HG03280 (cell line): ENCODE measurements at regions not wholly inside any gene's neighbourhood (a gene's known extent, or its start where the extent isn't known, plus 50 kb on each side); places are given as distances from the start of the nearest gene placed in this dataset.

ENCODE experiments used
- ATAC-seq: cut with Tn5 transposase; IDR thresholded peaks from one replicate; pipeline ENCODE4 v1.9.1; 2021; ENCODE audit warnings: mild to moderate bottlenecking, moderate library complexity; ENCODE audit not compliant: unreplicated experiment

DNA sequence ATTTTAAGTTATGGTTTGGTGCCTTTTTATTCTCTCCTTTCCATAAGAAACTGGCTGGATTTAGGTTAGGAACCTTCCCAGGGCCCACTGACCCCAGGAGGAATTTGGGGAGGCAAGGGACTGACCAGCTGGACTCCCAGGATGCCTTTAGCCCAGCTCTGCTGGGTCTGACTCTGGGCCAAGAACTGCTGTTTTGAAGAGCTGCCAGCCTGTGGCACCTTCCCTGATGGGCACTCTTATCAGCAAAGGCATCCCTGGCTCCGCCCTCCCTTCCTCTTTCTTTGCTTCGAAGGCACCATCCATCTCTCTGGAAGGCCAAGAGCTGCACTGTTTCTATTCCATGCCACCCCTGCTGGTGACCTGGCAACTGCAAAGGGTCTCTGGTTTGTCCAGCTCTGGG is 174.7 kb downstream of the POU4F1 start:
- no peak for ATAC-seq

DNA sequence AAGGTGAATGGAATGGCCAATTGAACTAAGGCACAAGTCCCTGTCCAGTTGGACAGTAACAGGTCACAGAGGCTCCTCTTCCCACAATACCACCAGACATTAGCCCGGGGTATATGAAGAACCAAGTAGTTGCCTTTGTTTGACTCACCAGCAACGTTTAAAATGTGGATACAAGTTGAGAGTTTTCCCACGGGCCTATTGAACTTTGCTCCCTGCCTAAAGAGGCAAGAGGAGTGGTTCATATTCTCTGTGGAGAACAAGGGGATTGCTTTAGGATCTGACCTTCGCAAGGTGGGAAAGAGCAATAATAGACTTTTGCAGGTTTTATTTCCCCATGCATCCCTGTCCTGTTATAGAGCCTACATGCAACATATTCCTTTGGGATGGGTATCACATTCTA is 177.2 kb downstream of the POU4F1 start:
- no peak for ATAC-seq

DNA sequence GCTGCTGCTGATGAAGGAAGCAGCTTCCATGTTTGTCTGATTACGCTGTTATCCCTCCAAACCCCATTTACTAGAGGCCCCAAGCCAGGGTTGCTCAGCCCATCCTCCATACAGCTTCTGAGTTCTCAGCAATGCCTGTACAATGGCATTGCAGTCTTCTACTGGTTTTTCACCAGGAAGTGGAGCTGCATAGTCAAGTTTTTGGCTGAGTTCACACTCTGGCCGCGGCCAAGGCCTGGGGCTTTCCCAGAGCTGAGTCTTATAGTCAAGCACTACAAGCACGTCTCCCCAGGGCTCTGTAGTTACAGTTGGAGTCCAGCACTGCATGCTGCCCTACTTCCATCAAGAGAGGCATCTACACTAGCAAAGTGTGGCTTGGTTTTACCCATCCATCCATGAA is 182.5 kb downstream of the POU4F1 start:
- ATAC-seq, result peak; percentile 80

DNA sequence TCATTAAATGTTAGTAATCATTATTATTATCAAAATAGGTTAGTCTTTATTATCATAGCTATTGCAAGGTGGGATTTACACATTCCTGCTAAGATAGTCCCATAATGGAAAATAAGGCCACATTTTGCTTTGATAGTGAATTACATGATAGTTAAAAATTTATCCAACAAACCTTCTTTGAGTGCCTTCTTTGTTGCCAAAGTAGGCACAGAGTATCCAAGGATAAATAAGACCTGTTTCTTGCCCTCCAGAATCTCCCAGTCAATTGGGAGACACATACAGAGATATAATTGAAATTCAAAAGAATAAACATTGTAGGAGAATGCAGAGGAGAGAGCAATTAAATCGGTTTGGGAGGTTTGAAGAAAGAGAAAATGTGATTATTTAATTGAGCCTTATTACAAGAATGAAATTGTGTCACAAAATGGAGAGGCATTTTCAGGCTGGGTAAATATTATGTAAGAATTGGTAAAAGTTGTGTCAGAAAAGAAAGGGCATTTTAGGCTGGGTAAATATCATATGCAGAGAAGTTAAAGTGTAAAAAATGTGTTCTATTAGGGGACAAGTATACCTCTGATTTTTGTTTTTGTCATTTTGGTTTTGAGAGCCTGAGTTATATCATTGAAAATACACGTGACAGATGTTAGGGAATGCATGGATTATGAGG is 189.3 kb downstream of the POU4F1 start:
- ATAC-seq, result no peak

DNA sequence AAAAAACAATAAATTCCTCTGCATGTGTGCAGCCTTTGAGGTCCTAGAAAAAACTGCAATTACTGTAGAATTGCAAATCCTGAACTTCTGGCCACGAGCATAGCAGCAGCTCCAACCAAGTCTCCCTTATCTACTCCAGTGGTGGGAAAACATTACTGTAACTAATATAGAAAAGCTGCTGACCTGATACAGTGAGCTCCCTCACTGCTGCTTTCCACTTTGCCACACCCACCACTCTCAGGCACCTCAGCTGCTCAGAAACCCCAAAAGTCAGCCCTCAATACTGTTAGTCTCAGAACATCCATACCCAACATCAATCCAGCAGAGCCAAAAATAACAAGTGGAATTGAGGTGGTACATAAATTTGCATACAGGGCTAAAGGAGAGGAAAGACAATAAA is 192.5 kb downstream of the POU4F1 start:
- no peak for ATAC-seq

DNA sequence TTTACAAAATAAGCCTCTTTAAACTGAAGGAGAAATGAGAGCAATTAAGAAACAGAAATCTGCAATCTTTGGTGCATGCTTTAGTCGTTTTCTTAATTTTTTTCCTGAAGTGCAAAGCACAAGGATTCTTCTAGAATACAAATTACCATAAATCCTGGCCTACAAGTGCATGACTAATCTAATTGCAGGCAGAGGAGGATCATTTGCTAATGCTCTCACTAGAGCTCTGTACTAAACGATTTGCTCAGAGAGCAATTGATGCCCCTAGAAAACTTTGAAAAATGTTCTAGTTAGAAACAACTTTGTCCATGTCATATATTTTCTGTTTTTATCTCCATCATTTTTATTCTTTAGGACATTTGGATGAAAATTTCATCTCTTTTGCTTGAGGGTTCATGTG is 193.2 kb downstream of the POU4F1 start:
- ATAC-seq, result no peak

DNA sequence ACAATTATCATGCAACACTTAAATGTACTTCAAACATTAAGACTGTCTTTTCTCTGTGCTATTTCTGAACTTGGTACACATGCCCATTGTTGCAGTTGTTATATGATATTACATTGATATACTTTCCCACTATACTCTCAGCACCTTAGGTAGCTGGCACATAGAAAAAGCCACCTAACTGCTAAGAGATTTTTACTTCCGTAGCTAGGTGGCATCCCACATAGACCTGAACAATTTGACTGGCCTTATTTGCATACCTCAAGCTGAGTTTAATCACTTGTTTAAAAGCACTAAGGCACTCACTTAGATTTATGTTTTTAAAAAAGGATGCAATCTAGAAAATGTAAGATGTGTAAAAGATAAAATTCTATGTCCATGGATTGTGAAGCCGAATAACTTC is 194.2 kb downstream of the POU4F1 start:
- ATAC-seq, result peak; percentile 75

DNA sequence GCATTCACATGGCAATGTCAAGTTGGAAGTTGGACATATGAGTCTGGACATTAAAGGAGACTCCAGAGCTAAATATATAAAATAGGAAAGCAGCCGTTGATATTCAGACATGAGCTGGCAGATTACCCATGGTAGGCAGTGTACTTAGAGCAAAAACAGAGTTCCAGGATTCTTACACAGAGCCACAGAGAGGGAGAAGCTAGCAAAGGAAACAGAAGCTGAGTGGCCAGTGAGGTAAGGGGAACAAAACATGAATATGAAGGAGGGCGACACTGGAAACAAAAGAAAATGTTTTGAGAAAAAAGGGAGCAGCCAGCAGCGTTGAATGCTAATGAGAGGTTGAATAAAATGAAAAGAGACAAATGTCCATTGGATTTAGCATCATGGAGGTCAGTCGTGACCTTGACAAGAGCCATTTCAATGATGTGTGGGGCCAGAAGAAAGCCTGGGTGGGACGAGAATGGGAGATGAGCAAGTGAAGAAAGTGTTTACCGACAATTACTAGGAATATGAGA is 198.4 kb downstream of the POU4F1 start:
- no peak for ATAC-seq

DNA sequence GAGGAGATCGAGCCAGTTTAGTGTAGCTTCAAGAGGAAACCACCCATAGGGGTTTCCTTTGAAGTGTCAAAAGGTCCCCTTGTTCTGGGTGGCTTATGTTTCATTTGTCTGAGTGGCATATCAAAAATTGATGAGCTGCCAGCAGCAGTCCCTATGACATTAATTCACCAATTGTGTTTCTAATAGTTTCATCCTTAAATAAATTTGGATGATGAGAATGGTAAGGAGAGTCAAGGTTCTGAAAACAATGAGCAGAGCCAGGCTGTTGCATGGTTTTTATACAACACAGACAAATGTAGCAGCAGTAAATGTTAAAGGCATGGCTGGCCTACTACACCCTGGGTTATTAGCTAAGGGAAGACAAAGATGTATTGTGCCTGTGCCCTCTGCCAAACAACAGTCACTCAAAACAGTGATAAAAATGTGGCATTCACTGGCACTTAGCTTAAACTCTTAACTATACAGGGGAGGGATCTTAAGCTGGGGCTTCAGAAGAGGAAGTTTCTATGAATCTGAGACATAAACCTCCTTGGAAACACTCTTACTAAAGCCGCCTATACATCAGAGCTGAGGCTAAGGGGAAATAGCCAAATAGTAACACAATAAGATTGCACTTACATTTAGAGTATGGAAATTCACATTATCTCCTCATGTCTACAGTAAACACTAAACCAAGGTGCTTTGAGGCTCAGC is 200.5 kb downstream of the POU4F1 start:
- no peak for ATAC-seq

DNA sequence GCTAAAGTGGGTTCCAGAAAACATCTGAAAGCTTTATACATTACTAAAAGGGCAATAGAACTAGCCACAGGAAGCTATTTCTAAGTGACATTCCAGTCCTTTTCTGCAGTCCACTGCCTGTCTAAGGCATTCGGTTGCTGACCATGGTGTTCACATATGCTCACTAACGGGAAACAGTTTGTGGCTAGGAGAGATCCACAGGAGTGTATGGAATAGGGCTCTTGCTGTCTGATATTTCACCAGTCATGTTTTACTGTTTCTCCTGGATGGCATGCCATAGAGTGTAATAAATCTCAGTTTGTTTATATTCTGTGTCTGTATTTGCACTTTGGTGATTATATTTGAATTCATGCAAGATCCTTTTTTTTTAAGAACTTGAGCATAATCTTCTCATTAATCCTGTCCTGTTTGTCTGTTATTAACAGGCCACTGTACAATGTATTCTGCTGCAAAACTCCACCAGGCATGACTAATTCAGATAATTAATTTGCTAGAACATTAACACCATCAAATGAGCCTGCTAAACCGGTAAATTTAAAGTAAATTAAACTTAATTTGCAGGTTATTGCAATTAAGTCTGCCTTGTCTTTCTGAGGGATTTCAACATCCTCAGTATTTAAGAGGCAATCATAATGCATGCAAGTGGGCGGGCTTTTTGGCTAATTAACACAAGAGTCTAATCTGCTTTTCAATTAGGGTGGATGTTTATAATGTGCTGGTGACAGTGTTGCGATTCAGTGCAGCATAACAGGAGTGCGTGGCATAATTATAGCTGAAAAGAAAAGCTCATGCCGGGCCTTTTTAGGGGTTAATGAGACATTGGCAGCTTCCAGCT is 201.3 kb downstream of the POU4F1 start:
- ATAC-seq, result no peak

DNA sequence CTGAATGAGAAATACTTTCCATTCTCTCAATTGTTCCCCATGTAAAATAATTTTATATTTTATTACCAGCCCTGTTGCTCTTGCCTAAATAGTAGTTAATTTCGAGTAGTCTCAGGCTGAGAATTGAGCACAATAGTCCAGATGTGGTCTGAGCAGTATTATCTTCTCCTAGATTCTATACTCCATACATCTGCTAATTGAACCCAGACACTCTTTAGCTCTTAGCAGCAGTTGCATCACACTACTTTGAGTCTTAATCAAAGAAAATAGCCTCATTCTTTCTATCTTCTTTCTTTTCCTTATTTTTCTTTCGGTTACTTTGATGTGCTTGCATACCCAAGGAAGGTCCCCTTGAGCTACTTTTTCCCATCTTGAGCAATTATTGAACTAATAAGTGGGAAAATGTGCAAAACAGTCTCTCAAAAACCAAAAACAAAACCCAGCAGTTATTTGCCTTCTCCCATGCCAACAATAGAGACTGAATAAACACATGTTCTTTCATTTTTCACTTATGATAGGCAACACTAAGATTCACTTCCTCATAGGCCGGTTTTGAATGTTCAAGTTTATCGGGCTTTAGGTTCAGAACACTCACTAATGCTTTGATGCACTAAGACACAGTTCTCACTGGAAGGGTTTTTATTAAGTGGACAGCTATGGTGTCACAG is 204.5 kb downstream of the POU4F1 start:
- peak; percentile 92 for ATAC-seq

DNA sequence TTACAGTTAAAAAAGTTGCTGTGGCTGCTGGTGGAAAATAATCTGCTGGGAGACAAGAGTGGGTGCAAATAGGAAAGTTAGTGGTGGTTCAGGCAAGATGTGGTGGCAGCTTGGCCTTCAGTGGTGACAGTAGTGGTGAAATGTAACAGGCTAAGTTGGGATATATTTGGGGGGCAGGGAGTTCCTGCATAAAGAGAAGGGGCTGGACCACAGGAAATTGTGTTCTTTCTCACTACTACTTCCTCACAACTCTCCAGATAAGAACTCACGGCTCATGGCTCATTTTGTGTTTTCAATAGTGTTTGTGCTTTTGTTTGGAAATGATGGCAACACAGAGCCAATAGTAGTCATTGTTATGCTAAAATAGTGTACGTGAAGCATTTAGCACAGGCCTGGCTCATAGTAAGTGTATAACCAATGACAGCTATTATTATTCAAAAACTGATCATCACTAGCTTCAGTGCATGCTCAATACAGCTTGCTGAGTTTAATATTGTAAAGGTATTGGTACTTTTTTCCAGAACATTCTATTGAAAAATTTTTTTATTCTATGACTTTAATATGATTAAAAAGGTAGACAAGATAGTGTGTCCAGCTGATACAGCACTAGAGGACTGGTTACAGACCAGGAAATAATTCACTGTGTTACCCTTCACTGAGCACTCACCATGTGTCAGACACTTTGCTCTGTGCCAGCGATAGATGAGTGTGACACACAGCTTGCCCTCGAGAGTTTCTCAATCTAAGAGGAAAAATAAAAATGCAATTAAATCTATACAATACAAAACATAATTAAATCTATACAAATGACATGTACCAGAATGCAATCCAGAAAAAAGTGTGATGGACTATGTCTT is 209.8 kb downstream of the POU4F1 start:
- no peak for ATAC-seq

DNA sequence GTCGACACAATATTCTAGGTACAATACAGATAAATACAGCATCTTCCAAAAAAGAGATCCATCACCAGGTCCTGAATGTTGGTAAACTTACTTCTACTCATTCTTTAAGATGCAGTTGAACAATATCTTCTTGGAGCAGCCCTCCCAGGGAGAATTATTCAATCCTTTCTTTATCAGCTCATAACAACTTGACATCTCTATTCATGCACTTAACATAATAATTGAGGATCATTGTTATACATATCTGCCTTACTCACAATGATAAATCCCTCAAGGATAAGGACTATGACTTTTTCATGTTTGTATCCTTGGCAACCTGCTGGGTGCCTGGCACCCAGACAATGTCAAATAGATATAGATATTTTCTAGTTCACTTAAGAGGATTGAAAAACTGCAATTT is 219.5 kb downstream of the POU4F1 start:
- ATAC-seq, result no peak

DNA sequence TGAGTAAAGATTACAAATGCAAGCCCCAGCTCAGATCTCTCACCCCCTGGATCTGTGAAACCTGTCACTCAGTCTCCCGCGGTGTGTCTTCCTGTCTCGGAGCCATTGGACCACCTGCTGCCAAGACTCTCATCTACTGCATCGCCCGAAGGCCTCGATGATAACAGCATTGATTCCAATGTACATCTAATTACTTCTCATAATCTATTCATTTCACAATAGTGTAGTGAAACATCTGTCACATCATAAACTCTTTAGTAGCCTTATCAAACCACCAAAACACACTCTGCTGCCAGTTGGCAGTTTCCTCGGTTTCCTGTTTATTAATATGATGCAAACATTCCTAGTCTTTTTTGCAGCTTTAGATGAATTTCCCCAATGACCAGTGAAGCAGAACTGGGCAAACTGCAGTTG is 220.3 kb downstream of the POU4F1 start:
- no peak for ATAC-seq

DNA sequence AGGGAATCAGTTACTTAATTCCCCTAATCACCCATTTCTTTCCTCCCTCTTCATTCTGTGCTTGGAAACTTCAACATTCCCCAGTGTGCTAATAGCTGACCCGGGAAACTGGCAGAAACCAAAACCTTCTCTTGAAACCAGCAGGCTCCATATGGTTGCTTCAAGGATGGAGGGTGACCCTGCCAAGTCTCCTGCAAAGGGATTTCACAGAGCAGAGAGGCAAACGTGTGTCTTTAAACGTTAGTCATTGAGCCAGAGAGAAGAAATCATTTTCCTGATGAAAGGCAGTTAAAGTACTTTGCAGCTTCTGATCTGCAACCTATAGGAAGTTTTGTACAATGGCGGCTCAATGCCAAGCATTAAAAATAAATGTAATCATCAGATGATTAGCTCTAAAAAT is 220.9 kb downstream of the POU4F1 start:
- no peak for ATAC-seq

DNA sequence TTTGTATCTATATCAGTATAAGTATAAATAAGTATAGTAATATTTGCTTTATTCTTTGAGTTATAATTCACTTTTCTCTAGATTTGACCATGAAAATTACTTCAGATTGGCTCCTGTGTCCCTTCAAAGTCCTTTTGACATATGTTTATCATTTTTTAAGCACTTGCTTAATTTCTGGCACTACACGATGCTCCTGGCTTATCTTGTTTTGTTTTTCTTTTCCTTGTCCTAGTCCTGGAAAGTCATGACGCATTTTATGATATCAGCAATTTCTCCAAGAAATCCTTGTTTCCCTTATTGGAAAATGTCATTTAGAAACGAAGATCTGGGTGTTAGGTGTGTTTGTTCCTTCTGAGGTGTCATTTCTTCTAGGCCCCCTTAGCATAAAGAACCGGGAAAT is 226.5 kb downstream of the POU4F1 start:
- no peak for ATAC-seq

DNA sequence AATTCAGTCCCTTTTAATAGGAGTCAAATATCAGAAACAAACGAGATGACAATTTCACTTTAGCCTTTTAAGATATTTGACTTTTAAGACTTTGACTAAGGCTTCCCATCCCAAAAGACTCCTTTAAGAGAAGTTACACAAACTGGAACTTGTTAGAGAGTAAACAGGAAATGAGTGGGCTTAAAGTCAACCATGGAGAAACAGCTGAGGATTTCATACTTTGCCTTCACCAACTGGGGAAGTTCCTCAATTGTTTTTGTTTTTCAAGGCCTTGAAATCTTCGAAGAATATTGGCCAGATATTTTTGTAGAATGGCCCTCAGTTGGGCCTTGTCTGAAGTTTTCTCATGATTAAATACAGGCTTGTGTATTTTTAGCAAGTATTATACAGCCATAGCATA is 227.3 kb downstream of the POU4F1 start:
- ATAC-seq, result no peak

DNA sequence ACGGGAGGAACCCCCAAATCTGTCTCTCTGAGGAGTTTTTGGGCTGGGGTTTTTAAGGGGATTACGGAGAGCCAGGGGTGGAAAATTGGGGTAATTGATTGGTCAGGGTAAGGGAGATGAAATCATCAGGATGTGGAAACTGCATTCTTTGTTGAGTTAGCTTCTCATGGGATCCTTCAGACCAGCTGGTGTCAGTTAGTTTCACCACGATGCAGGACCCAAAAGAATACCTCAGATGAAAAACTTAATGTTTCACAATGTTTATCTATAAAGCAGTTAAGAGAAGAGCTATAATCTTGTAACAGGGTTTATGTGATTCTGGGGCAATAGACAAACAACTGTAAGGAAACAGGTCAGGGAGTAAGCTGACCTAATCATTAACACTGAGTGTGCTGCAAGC is 230.8 kb downstream of the POU4F1 start:
- ATAC-seq, result no peak

DNA sequence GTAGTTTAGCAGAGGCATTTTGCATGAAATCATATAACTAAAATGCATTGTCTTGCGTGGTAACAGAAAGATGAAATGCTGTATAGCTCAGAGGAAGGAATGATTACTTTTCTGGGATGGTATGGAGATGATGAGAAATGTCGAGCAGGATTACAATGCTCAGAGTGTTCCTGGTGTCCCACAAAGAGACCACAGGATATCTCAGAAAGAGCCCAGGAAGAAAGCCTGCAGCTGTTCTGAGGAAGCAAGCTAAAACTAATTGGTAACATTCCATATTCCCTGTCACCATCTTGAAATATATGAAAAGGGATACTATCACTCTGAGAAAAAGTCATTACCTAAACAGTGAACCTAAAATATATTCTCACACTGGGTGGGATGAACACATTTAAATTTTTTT is 233.1 kb downstream of the POU4F1 start:
- no peak for ATAC-seq

DNA sequence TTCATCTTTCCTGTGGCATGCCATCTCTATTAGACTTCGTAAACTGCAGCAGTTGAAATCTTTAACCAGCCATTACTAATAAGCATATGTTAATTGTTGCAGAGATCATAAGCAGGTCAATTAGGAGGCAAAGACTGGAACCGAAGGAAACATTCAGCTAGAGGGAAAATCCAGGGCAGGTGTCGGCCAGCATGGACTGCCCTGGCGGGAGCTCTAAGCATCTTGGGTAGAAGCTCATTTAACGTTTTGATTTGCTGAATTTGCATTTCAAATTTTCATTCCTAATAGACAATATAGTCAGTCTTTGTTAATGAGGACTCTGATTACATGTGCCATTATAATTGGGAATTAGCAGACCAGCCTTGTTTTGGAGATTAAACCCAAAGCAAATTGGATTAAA is 238.6 kb downstream of the POU4F1 start:
- ATAC-seq, result no peak
